GM12878 (cell line): ENCODE measurements at regions not wholly inside any gene's neighbourhood (a gene's known extent, or its start where the extent isn't known, plus 50 kb on each side); places are given as distances from the start of the nearest gene placed in this dataset.

Source experiments
- BCLAF1 ChIP-seq: fragments of 450-650 bp; IDR thresholded peaks from 2 replicates; pipeline ENCODE4 v1.6.1; 2017; ENCODE audit warnings: antibody characterized with exemption, mild to moderate bottlenecking, moderate library complexity
- CHD4 ChIP-seq: fragments of 200-600 bp; sonication (generic); IDR thresholded peaks from 2 replicates; pipeline ENCODE4 v1.6.1; 2016; ENCODE audit warnings: mild to moderate bottlenecking
- CTCF ChIP-seq, 3 experiments: IDR thresholded peaks in 2 of 3; conservative IDR thresholded peaks in 1 of 3; 2 replicates each; pipeline ENCODE4 v1.5.1; 2011; ENCODE audit warnings: low read depth in 3 of 3, low read length in 3 of 3, mild to moderate bottlenecking in 3 of 3, control low read depth in 2 of 3, moderate library complexity in 2 of 3, inconsistent platforms in 1 of 3, mixed read lengths in 1 of 3; ENCODE audit not compliant: control insufficient read depth in 2 of 3, insufficient read depth in 1 of 3; ENCODE audit errors: extremely low read depth in 1 of 3
- EZH2 ChIP-seq: IDR thresholded peaks from 2 replicates; pipeline ENCODE4 v1.6.1; 2012; ENCODE audit warnings: low read depth, mild to moderate bottlenecking, control low read depth, inconsistent platforms, low read length, borderline replicate concordance; ENCODE audit not compliant: control insufficient read depth
- GABPA ChIP-seq: IDR thresholded peaks from 2 replicates; pipeline ENCODE4 v1.6.1; 2014; ENCODE audit warnings: antibody characterized with exemption, low read depth, mild to moderate bottlenecking, inconsistent platforms
- NR2C1 ChIP-seq: fragments of 450-650 bp; IDR thresholded peaks from 2 replicates; pipeline ENCODE4 v1.6.1; 2017; ENCODE audit warnings: antibody characterized with exemption, mild to moderate bottlenecking, moderate library complexity
- RELA ChIP-seq: fragments of 450-650 bp; IDR thresholded peaks from 2 replicates; pipeline ENCODE4 v1.8.0; 2014; ENCODE audit warnings: borderline replicate concordance; ENCODE audit not compliant: partially characterized antibody

- TF ChIP-seq CTCF (IDR thresholded peaks at IDR 0.05 in 2 of 3, conservative IDR thresholded peaks at IDR 0.05 in 1 of 3; ENCODE audit: control insufficient read depth in 2 of 3, extremely low read depth in 1 of 3, insufficient read depth in 1 of 3, low read depth in 3 of 3, low read length in 3 of 3) (no peak), RELA (no peak), NR2C1 (no peak), BCLAF1 (no peak), CHD4 (no peak), GABPA (no peak), EZH2 (no peak)
These were observed 328.6 kb downstream of the PCDH19 start for GRCh38 chrX:100081503-100081902.
